GDM1 (cell line): ENCODE measurements at regions not wholly inside any gene's neighbourhood (a gene's known extent, or its start where the extent isn't known, plus 50 kb on each side); places are given as distances from the start of the nearest gene placed in this dataset.

Source experiments
- DNase-seq: peaks from one replicate; lab custom pipeline; 2025; lab: John Stamatoyannopoulos, UW

DNA sequence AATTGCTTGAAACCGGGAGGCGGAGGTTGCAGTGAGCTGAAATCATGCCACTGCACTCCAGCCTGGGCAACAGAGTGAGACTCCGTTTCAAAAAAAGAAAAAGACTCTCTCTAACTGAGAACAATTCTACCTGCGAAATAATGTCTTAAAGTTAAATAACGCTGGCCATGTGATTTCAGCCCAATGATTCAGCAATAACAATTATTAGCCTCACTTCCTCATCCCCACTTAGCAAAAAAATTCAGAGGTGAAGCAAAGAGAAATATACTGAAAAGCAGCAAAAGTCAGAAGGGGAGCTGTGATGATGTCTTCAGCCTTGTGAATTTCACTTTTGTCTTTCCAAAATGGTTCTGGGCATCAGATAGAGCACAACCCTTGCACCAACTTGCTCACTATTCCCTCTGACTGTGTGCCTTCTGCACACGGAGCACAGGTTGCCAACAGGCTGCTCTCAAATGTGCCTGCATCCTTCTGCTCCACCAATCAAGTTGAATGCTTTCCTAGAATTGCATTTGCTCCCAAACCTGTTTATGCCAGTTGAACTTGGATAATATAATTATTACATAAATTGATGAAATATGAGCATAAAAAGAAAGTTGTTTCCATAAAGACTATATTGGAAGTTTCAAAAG is 79.8 kb upstream of the IPO9 start:
- DNase-seq, result no peak

DNA sequence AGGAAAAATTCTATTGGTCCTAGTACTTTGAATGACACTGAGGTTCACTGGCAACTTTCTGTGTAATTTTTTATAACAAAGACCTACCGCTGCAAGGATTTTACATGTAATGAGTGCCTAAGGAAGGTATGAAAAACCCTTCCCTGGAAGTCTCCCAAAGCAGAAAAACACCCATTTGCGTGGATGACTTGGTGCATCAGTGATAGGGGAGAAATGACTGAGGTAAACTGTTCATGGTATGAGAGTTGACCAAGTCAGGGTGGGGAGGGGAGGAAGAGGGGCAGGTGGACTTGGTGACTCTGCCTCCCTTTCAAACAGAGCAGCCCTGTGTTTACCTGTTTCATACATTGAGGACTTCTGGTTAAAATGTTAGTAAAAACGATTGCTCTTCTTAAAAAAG is 78.8 kb upstream of the IPO9 start:
- no peak for DNase-seq

DNA sequence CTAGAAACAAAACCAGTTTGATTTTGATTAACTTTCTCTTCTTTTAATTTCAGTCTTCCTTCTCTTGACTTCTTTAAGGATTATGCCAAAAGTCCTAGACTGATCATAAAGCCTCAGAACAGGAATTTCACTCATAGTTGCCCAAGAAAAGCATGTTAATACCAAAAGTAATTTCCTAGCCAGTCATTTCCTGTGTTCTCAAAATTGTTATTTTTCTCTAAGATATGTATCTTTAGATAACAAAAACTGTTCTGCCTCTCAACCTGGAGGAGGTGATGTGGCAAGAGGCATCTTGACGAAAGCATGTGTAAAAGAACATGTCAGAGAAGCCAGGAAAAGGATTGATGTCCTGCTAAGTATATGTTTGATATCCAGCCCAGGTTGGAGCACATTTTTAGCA is 78.0 kb upstream of the IPO9 start:
- no peak for DNase-seq

DNA sequence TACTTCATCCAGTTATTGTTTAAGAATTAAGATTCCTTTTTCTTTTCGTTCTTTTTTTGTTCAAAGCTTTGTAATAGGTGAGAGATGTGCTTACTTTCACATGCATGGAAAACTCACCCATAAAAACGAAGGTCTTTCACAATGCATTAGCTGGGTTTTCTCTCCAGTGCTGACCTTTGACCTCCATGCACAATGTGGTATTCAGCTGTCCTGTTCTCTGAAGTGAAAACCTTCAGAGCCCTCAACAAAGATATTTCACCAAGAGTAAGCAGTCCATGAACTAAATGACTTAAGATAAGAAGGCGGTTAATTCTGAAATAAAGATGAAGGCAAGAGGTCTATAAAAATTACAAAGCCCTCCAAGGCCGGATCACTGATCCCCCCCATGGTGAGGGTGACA is 77.1 kb upstream of the IPO9 start:
- no peak for DNase-seq

DNA sequence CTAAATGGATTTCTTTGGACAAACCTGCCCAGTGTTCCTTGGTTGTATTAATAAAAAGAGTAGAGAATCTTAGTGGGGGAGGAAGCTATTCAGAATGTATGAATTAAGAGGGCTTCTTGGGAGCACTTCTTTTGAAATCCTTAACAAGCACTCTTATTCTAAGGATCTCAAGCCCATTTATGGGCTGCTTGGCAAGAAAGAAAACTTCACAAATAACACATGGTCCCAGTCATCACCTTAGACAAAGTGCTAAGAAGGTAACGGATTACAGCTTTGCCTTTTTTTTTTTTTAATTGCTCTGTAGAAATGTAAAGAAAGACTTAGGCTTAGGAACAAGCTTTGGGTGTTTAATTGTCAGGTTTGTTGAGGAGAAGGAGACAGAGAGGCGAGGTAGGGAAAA is 76.6 kb upstream of the IPO9 start:
- no peak for DNase-seq

DNA sequence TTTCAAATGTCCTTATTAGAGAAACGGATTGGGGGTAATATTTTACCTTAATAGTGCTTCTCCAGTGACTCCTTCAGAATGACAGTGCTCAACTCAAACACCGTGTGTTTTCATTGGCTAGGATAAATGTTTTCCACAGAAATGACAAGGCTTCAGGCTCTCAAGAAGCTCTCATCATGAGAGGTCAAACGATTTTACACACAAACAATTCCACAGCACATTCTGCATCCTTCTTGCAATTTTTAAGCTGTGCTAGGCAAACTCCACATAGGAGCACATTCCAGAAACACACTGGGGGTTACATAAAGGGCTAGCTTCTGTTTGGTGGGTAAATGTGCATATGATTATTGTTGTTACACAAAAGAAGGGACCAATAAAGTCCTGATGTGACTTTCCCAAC is 75.5 kb upstream of the IPO9 start:
- no peak for DNase-seq

DNA sequence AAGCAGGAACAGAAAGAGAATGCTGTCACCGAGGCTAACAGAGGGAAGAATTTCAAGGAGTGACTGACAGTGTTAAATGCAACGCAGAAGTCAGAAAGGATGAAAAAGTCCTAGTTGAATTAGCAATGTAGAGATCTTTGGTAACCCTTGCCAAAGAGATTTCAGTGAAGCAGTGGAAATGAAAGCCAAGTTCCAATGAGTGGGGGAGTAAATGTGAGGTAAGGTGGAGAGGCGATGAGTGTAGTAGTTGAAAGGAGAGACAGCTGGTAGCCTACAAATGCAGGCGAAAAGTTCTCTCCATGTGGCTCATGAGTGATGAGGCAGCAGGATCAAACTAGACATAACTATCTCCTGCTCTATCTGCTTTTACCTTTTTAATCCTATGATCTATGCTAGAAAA is 74.6 kb upstream of the IPO9 start:
- DNase-seq, result no peak

DNA sequence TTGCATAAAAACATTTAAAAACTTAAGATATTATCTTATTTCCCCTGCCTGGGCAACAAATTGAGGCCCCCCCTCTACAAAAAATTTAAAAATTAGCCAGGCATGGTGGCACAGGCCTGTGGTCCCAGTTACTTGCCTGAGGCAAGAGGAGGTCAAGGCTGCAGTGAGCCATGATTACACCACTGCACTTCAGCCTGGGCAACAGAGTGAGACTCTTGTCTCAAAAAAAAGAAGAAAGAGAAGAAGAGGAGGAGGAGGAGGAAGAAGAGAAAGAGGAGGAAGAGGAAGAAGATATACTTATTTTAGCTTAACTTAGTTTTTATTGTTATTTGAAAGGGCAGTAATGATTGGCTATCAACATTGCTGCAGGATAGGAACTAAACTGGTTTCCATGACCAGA is 73.8 kb upstream of the IPO9 start:
- DNase-seq, result no peak

DNA sequence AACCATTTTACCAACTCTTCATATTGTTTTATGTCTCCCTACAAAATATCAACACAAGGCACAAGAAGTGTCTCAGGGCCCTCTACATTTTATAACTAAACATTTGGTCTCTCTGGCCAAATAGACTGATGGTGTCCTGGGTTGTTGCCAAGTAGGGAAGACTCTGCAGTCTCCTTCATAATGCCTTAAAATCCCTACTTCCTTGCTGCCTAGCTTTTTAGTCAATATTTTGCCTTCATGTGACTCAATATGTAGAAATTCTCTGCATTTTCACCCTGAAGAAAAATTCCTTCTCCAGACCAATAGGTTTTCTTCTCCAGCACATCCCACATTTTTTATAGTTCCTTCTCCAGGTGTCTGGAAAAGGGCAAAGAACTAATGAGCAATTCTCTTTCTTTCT is 72.6 kb upstream of the IPO9 start:
- DNase-seq, result no peak

DNA sequence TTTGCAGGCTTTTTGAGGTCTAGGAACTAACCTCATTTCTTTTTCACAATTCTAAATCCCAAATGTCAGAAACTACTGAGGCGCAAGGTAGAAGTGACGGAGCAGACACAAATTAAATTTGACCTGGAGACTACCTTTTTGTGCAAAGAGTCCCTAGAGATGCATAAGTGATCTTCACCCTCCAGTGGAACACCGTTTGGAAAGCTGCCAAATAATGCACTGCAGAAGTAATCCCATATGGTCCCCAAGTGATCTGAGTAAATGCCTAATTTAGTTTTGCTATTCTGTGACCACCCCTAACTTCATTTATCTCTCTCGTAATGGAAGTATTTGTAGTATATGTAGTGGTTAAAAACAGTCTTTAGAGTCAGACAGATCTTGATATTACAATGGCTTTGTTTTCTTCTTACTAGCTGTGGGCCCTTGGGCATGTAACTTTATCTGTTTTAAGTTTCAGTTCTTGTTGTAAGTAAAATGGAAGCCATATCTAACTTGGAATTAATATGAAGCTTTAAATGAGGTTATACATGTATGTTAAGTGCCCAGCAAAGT is 70.4 kb upstream of the IPO9 start:
- DNase-seq, result no peak

DNA sequence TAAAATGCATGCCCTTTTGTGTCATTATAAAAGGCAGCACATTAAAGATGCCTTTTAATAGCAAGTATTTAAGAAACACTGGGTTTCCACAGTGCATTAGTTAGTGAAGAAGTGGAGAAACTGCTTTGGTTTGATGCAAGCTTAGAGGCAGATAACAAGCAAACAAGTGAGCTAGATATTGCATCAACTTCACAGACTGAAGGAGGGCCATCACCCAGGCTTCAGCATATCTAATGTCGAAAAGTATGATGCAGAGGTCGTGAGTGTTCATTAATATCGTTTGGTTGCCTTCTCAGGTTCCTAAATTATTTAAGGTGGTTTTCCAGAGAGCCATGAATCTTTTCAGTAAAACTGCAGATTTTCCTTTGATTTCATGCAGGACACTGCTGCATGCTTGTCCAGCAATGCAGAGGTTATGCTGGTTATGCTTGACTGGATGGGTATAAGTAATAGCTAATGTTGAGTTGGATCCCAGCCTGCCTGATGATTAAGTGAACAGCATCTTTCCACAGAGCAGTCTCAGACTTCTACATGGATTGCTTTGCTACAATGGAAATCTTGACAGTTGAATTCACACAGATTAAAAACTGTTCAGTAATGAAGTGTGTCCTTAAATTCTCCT is 69.7 kb upstream of the IPO9 start:
- DNase-seq, result no peak

DNA sequence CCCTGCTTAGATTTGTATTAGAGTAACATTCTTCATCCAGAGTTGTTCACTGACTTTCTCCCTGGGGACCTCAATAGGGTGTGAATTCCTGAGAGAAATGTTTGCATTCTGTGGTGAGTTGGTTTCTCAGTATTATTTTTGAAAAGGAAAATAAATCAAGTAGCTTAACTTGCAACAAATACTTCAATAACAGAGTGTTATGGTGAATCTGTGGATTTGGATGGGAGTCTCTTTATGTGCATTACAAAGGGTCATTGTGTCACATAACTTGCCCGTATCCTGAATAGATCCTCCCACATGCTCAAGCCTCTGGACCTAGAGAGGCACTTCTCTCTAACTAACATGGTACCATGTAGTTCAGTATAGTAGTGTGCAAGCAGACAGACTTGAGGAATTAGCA is 68.4 kb upstream of the IPO9 start:
- DNase-seq, result no peak

DNA sequence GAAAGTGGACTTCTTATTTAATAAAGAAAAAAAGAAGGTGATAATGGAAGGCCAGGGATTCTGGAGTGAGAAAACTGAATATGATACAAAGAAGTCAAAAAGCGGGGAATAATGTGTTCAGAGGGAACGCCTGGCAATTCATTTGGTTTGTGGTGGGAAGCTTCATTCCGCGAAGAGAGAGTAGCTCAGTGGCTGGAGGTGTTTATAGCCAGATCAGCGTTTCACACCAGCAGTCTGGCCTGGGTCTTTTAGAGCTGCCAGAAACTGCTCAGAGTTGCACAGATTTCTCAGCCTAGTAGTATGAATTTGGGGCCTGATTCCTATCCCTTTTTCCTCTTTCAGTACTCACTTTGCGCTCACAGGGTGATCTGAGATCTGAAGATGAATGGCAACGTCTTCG is 67.8 kb upstream of the IPO9 start:
- DNase-seq, result no peak

DNA sequence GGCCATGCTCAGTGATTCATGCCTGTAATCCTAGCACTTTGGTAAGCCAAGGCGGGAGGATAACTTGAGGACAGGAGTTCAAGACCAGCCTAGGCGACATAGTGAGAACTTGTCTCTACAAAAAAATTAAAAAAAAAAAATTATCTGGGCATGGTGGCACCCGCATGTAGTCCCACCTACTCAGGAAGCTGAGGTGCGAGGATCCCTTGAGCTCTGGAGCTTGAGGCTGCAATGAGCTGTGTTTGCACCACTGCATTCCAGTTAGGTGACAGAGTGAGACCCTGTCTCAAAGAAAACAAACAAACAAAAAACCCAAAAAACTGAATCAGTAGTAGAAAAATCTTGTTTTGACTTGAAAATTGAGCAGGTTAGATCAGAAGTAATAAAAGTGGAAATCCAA is 67.1 kb upstream of the IPO9 start:
- DNase-seq, result no peak

DNA sequence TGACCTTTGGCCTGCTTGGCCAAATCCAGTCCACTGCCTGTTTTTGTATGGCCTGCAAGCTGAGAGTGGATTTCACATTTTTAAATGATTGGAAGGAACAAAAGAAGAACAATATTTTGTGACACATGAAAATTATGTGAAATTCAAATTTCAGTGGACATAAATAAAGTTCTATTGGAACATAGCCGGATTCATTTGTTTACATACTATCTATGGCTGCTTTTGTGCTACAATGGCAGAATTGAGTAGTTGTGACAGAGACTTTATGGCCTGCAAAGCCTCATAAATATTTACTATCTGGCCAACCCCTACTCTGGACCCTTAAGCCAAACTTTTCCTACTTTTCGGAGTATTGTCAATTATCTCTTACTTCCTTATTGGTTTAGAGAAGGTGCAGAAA is 66.6 kb upstream of the IPO9 start:
- no peak for DNase-seq

DNA sequence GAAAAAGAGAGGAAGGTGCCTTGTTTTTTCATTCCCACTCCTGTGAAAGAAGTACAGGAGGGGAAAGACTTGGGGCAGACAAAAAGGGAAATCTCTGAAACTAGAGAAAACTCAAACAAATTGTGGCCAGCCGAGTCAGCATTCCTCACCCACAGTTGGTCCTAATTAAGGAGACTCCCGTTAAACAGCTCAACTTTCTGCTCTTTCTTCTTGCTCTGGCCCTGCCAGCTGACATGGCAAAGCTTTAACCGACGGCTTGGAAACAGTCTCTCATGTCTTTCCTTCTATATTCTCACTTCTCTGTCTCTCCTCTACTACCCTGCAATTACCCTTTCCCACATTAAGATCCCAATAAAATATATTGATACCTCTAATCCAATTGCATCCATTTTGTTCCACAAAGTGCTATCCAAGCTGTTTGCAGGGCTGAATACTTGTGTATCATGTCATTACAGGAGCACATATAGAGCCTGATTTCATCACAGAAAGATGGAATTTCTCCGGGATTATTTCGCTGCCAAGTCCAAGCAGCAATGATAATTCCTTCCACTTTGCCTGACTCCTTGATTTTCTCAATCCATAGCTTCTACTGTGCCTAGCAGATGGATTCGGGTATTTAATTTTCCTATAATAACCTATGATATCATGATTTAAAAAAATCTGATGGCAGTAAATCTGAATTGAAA is 65.4 kb upstream of the IPO9 start:
- no peak for DNase-seq

DNA sequence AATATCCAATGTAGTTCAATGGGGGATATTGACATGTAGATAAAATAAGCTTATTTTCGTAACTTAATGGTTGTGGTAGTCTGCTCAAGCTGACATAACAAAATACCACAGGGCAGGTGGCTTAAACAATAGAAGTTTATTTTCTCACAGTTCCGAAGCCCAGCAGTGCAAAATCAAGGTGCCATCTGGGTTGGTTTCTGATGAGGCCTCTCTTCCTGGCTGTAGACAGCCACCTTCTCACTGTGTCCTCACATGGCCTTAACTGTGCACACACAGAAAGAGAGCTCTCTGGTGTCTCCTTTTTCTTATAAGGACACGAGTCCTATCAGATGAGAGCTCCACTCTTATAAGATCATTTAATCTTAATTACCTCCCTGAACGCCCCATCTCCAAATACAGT is 64.8 kb upstream of the IPO9 start:
- DNase-seq, result no peak

DNA sequence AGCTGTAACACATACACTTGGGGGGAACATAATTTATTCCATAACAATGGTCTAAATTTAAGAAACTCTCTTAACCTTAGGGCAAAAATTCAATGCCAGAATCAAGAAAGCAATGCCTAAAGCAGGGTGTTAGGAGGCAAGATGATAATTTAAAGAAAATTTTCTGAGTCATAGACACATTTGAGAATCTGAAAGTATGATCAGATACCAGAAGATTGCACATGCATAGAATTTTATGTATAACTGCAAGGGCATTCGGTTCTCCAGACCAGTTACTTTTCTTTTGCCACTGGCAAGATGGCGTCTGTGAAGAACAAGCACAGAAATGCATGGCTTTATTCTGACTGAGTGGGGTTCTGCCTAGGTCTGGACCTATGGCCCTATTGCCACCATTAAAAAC is 64.4 kb upstream of the IPO9 start:
- no peak for DNase-seq

DNA sequence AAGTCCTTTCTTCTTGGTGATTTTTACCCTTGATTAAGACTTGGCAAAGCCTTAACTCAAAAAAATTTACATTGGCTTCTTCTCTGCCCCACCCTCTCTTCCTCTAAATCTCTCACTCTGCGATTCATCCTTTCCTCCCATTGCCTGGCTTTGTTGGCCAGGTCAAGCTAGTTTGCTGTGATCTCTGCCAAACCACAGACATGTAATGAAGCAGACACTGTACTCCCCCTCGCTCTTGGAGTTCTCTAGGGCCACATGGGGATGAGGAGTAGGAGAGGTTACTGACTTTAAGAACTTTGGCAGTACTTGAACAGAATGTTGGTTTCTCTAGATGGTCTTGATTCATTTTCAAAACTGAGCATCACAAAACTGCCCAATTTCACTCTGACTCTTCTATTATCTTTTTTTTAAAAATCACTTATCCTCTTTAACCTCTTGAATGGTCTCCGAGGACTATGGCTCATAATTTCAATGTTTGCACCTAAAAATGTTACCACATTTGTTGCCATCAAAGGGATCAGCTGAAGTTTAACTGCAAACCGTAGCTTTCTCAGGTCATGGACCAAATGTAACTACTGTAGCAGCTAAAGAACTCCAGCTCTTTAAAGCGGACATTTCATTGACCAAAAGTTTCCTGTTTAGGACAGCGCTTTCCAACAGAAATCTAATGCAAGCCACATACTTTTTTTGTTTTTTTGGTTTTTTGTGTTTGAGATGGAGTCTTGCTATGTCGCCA is 62.7 kb upstream of the IPO9 start:
- DNase-seq, result no peak

DNA sequence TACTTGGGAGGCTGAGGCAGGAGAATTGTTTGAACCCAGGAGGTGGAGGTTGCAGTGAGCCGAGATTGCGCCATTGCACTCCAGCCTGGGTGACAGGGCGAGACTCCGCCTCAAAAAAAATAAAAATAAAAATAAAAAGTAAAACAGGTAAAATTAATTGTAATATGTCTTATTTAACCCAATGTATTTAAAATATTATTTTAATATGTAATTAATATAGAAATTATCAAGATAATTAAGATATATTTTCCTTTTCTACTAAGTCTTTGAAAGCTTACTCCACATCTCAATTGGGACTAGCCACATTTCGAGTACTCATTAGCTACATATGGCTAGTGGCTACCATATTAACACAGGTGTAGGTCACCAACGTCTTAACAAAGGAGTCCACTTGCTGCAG is 61.6 kb upstream of the IPO9 start:
- DNase-seq, result no peak

DNA sequence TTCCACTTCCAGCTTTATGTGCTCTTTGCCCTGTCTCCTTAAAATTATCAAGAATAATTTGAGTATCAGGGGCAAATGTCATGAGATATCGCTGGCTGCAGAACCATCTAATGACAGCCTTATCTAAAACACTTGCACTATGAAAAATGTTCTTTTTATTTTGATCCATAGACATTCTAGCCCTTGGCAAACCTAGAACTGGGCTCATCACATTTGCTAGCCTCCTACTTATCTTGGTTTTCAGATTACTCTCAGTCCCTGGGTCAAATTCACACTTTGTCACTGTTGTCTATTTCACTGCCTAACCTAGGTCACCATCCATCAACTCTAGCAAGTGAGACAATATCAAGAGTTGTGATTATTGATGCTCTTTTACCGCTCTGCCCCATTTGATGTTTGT is 59.9 kb upstream of the IPO9 start:
- no peak for DNase-seq

DNA sequence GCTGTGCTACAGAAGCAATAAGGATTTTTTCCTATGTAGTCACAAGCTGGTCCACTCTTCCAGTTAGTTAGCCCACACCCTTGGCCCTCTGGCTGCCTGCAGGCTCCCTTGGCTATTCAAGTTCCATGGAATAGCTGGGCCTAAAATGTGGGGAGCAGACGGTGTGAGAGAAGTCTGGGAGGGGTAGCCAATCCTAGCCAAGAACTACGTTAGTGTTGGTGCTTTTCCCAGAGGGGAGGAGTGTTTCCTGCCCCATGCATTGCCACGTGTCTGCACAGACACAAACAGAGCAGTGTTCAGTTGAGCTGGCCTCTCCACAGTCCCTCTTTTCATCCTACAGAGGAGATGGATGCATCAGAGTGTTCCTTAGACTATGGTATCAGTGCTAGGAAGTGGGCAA is 59.0 kb upstream of the IPO9 start:
- no peak for DNase-seq

DNA sequence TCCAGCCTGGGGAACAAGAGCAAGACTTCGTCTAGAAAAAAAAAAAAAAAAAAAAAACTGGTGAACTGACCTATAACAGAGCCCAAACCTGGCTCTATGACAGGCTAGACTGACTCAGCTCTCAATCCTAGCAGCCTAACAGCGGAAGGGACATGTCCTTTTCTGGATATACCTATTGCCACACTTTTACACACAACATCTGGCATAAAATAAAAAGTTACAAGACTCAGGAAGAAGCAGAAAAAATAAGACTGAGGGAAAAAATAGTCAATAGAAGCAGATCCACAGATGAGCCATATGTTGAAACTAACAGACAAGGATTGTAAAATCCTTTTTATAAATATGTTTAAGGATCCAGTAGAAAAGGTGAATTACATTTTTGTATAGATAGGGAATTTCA is 57.5 kb upstream of the IPO9 start:
- DNase-seq, result no peak
